IMR-90 (cell line): ENCODE measurements at regions not wholly inside any gene's neighbourhood (a gene's known extent, or its start where the extent isn't known, plus 50 kb on each side); places are given as distances from the start of the nearest gene placed in this dataset.

Source experiments
- ATAC-seq: fragments of 200-7000 bp; cut with Tn5 transposase; 2 replicates; pipeline ENCODE4 v1.9.1; 2020; ENCODE audit warnings: low read depth, mild to moderate bottlenecking, moderate library complexity
- BruUV-seq: library from RNA; stranded (reverse); fragments of 400-500 nt; replicated peaks from 2 replicates; lab custom pipeline; 2021; lab: Mats Ljungman, UMichigan
- CTCF ChIA-PET: fragments of 300-600 bp; formaldehyde crosslinking; extraction: SDS; loops from one replicate; lab custom pipeline; 2021; ENCODE audit warnings: antibody characterized with exemption; lab: Yijun Ruan, JAX
- POLR2A ChIA-PET: fragments of 300-600 bp; sonication (Branson Sonifier 250); formaldehyde crosslinking; loops from one replicate; lab custom pipeline; 2022; ENCODE audit warnings: antibody characterized with exemption; ENCODE audit not compliant: unreplicated experiment; lab: Charles Lee
- DNase-seq: peaks from one replicate; pipeline ENCODE4 v3.0.0; 2013
- H2AFZ ChIP-seq: replicated peaks from 2 replicates; pipeline ENCODE3; 2013; ENCODE audit warnings: low read length, mild to moderate bottlenecking; ENCODE audit not compliant: poor library complexity
- H2AK5ac ChIP-seq: 2 replicates; pipeline ENCODE4 v1.6.1; 2013; ENCODE audit warnings: low read depth, low read length, inconsistent platforms
- H2AK9ac ChIP-seq: replicated peaks from 2 replicates; pipeline ENCODE3; 2013; ENCODE audit warnings: mild to moderate bottlenecking, low read depth, low read length, moderate library complexity; ENCODE audit not compliant: poor library complexity
- H2BK120ac ChIP-seq: 2 replicates; pipeline ENCODE4 v1.6.1; 2013; ENCODE audit warnings: low read depth, low read length, inconsistent platforms
- H2BK15ac ChIP-seq: 3 replicates; pipeline ENCODE4 v1.6.1; 2013; ENCODE audit warnings: low read depth, low read length, inconsistent platforms
- H2BK20ac ChIP-seq: 2 replicates; pipeline ENCODE4 v1.6.1; 2013; ENCODE audit warnings: low read depth, mild to moderate bottlenecking, inconsistent platforms, low read length, moderate library complexity
- H2BK5ac ChIP-seq: 2 replicates; pipeline ENCODE4 v1.6.1; 2013; ENCODE audit warnings: mild to moderate bottlenecking, low read depth, low read length, inconsistent platforms; ENCODE audit not compliant: poor library complexity, severe bottlenecking
- H3K14ac ChIP-seq: replicated peaks from 2 replicates; pipeline ENCODE4 v1.6.1; 2013; ENCODE audit warnings: low read depth, low read length, inconsistent platforms
- H3K18ac ChIP-seq: 2 replicates; pipeline ENCODE4 v1.6.1; 2013; ENCODE audit warnings: low read depth, low read length, control low read depth
- H3K23ac ChIP-seq: 2 replicates; pipeline ENCODE4 v1.6.1; 2013; ENCODE audit warnings: low read depth, low read length, inconsistent platforms
- H3K27ac ChIP-seq: 2 replicates; pipeline ENCODE4 v1.5.1; 2013; ENCODE audit warnings: mild to moderate bottlenecking, control low read depth, low read length; ENCODE audit not compliant: insufficient read depth
- H3K27me3 ChIP-seq: 2 replicates; pipeline ENCODE4 v1.6.1; 2013; ENCODE audit warnings: low read length; ENCODE audit not compliant: control insufficient read depth, insufficient read depth
- H3K36me3 ChIP-seq: 2 replicates; pipeline ENCODE4 v1.6.1; 2013; ENCODE audit warnings: low read length, mixed read lengths; ENCODE audit not compliant: control insufficient read depth, insufficient read depth
- H3K4ac ChIP-seq: 2 replicates; pipeline ENCODE4 v1.6.1; 2013; ENCODE audit warnings: low read depth, low read length, inconsistent platforms
- H3K4me1 ChIP-seq: 2 replicates; pipeline ENCODE4 v1.6.1; 2013; ENCODE audit warnings: low read length, mixed read lengths; ENCODE audit not compliant: control insufficient read depth, insufficient read depth
- H3K4me2 ChIP-seq: 2 replicates; pipeline ENCODE4 v1.6.1; 2013; ENCODE audit warnings: low read depth, mild to moderate bottlenecking, control low read depth, low read length, moderate library complexity
- H3K4me3 ChIP-seq: 2 replicates; pipeline ENCODE4 v1.5.1; 2013; ENCODE audit warnings: low read depth, mild to moderate bottlenecking, control low read depth, low read length, moderate library complexity; ENCODE audit not compliant: insufficient read depth
- H3K56ac ChIP-seq: 2 replicates; pipeline ENCODE4 v1.6.1; 2013; ENCODE audit warnings: low read length, inconsistent platforms; ENCODE audit not compliant: insufficient read depth; ENCODE audit errors: extremely low read depth
- H3K79me1 ChIP-seq, 2 experiments: 2 replicates each; pipeline ENCODE4 v1.6.1; 2013; ENCODE audit warnings: low read length in 2 of 2, inconsistent platforms in 1 of 2, low read depth in 1 of 2
- H3K9ac ChIP-seq: 2 replicates; pipeline ENCODE4 v1.6.1; 2013; ENCODE audit warnings: low read depth, low read length, control low read depth
- H3K9me1 ChIP-seq: 2 replicates; pipeline ENCODE4 v1.6.1; 2013; ENCODE audit warnings: low read length, inconsistent platforms; ENCODE audit not compliant: insufficient read depth
- H3K9me3 ChIP-seq: 2 replicates; pipeline ENCODE4 v1.6.1; 2013; ENCODE audit warnings: low read length; ENCODE audit not compliant: control insufficient read depth, insufficient read depth
- H4K20me1 ChIP-seq: 2 replicates; pipeline ENCODE4 v1.6.1; 2013; ENCODE audit warnings: low read length, inconsistent platforms; ENCODE audit not compliant: insufficient read depth
- H4K5ac ChIP-seq: 2 replicates; pipeline ENCODE4 v1.6.1; 2013; ENCODE audit warnings: mild to moderate bottlenecking, low read depth, low read length, control low read depth
- H4K8ac ChIP-seq, 2 experiments: 2 replicates each; pipeline ENCODE4 v1.6.1; 2013; ENCODE audit warnings: low read depth in 2 of 2, low read length in 2 of 2, control low read depth in 1 of 2, inconsistent platforms in 1 of 2
- H4K91ac ChIP-seq: 2 replicates; pipeline ENCODE4 v1.6.1; 2013; ENCODE audit warnings: low read depth, low read length, inconsistent platforms; ENCODE audit not compliant: insufficient read depth
- BHLHE40 ChIP-seq: fragments of 150-350 bp; IDR thresholded peaks from 2 replicates; pipeline ENCODE4 v1.6.1; 2016; ENCODE audit warnings: mild to moderate bottlenecking, low read depth, low read length
- CEBPB ChIP-seq: IDR thresholded peaks from 2 replicates; pipeline ENCODE4 v1.6.1; 2012; ENCODE audit warnings: low read depth, low read length, improper control_type of control experiment
- CHD1 ChIP-seq: IDR thresholded peaks from 2 replicates; pipeline ENCODE4 v1.6.1; 2012; ENCODE audit warnings: low read depth, low read length, improper control_type of control experiment
- ELK1 ChIP-seq: fragments of 150-350 bp; IDR thresholded peaks from 2 replicates; pipeline ENCODE4 v1.6.1; 2016; ENCODE audit warnings: low read depth, mild to moderate bottlenecking, low read length, moderate library complexity, borderline replicate concordance
- FOS ChIP-seq: fragments of 150-350 bp; IDR thresholded peaks from 2 replicates; pipeline ENCODE4 v1.6.1; 2016; ENCODE audit warnings: low read depth, low read length
- MAZ ChIP-seq: IDR thresholded peaks from 2 replicates; pipeline ENCODE4 v1.6.1; 2012; ENCODE audit warnings: low read depth, mild to moderate bottlenecking, low read length, improper control_type of control experiment, moderate library complexity, borderline replicate concordance
- MXI1 ChIP-seq: IDR thresholded peaks from 2 replicates; pipeline ENCODE4 v1.6.1; 2012; ENCODE audit warnings: low read depth, mild to moderate bottlenecking, low read length, moderate library complexity, borderline replicate concordance
- POLR2A ChIP-seq: IDR thresholded peaks from 2 replicates; pipeline ENCODE4 v1.6.1; 2012; ENCODE audit warnings: mild to moderate bottlenecking, low read depth, low read length
- RAD21 ChIP-seq: IDR thresholded peaks from 2 replicates; pipeline ENCODE4 v1.6.1; 2012; ENCODE audit warnings: low read length, improper control_type of control experiment
- RCOR1 ChIP-seq: IDR thresholded peaks from 2 replicates; pipeline ENCODE4 v1.6.1; 2012; ENCODE audit warnings: mild to moderate bottlenecking, low read length, improper control_type of control experiment; ENCODE audit not compliant: insufficient replicate concordance
- RFX5 ChIP-seq: IDR thresholded peaks from 2 replicates; pipeline ENCODE4 v1.8.0; 2012; ENCODE audit warnings: low read depth, mild to moderate bottlenecking, low read length, moderate library complexity
- USF2 ChIP-seq: fragments of 150-350 bp; IDR thresholded peaks from 2 replicates; pipeline ENCODE4 v1.6.1; 2017; ENCODE audit warnings: mild to moderate bottlenecking, antibody characterized with exemption, low read length, low read depth
- WGBS, 2 experiments: methylation state at CpG; one replicate each; pipeline versions ENCODE4 v1.1.5 to v1.1.7; 2013; ENCODE audit warnings: missing lambda C conversion rate in 2 of 2; ENCODE audit not compliant: insufficient read length in 1 of 2; ENCODE audit errors: extremely low coverage in 2 of 2; 5-methylcytosine and 5-hydroxymethylcytosine counted together
- dilution Hi-C: fragments of 300-500 bp; cut with HindIII; formaldehyde crosslinking; loops from one replicate; pipeline ENCODE4 v1.14.3; 2018; ENCODE audit warnings: low sequenced_read_pairs; ENCODE audit not compliant: unreplicated experiment
- in situ Hi-C: fragments of 300-500 bp; cut with MboI; formaldehyde crosslinking; loops from 3 replicates; pipeline ENCODE4 v1.14.3; 2019; ENCODE audit warnings: low sequenced_read_pairs, inconsistent platforms, mixed read lengths
- intact Hi-C: fragments of 100-400 bp; cut with micrococcal nuclease; formaldehyde crosslinking; loops from 2 replicates; pipeline ENCODE4 v1.10.0; 2022

- Histone ChIP-seq H2BK15ac (no peak overlapping the region), H2AFZ (no peak overlapping the region), H3K4me2 (no peak overlapping the region), H4K91ac (no peak overlapping the region), H3K56ac (no peak overlapping the region), H2BK120ac (no peak overlapping the region), H3K9me3 (no peaks in the 10 kb centered on the region), H2AK9ac (no peak overlapping the region), H3K4ac (no peak overlapping the region), H3K18ac (no peak overlapping the region), H3K4me3 (no peak overlapping the region), H2BK20ac (no peak overlapping the region), H2AK5ac (no peak overlapping the region), H3K9ac (no peak overlapping the region), H3K23ac (no peak overlapping the region), H4K5ac (no peak overlapping the region), H3K27me3 (no peaks in the 10 kb centered on the region), H3K27ac (no peak overlapping the region), H3K36me3 (no peaks in the 10 kb centered on the region), H4K20me1 (no peaks in the 10 kb centered on the region), H3K4me1 (no peaks in the 10 kb centered on the region), H3K14ac (no peak overlapping the region), H2BK5ac (no peak overlapping the region), H3K9me1 (no peaks in the 10 kb centered on the region), H4K8ac (no peak overlapping the region), H3K79me1 (no peaks in the 10 kb centered on the region)
- dilution Hi-C loops (no loop called here), in situ Hi-C loops (no loop called here), intact Hi-C loops (no loop called here)
- WGBS, 2 experiments = no CpG with 5 or more reads among the region's 2 CpGs
- ATAC-seq = peak; percentile 53
- no TSS peak for BruUV-seq
- peak; percentile 10 for DNase-seq
- POLR2A ChIA-PET = no interaction called here
- CTCF ChIA-PET = no interaction called here
- no peak for TF ChIP-seq BHLHE40
- TF ChIP-seq CEBPB = no peak
- no peak for TF ChIP-seq RFX5
- no peak for TF ChIP-seq USF2
- no peak for TF ChIP-seq CHD1
- no peak for TF ChIP-seq RAD21
- no peak for TF ChIP-seq RCOR1
- TF ChIP-seq MAZ = no peak
- no peak for TF ChIP-seq ELK1
- TF ChIP-seq POLR2A = no peak
- TF ChIP-seq FOS = no peak
- TF ChIP-seq MXI1 = no peak
Observed at GRCh38 chr5:109516390-109516789, 106.6 kb upstream of the PJA2 start.
